GM19324 (cell line): ENCODE measurements at regions not wholly inside any gene's neighbourhood (a gene's known extent, or its start where the extent isn't known, plus 50 kb on each side); places are given as distances from the start of the nearest gene placed in this dataset.

Source experiments
- ATAC-seq: cut with Tn5 transposase; IDR thresholded peaks from one replicate; pipeline ENCODE4 v1.9.1; 2021; ENCODE audit warnings: mild to moderate bottlenecking, moderate library complexity; ENCODE audit not compliant: unreplicated experiment, low FRiP score

DNA sequence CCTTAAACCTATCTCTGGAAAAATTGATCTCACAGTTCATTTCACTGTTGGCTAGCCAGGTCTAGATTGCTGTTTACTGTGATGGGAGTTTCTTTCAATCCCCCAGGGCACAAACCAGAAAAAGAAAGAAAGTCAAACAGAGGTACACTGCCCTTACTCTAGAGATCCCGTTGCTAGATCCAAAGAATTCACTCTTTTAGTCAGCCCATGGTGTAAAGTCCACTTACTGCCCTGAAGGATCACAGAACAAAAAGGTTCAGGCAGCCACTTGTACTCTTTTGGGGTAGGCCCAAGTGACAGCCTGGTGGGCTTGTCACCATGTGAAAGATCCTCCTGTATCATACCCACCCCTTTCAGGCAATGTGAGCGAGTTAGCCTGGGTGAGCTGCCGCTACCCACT lies 162.6 kb upstream of the CCDC179 start:
- no peak for ATAC-seq

DNA sequence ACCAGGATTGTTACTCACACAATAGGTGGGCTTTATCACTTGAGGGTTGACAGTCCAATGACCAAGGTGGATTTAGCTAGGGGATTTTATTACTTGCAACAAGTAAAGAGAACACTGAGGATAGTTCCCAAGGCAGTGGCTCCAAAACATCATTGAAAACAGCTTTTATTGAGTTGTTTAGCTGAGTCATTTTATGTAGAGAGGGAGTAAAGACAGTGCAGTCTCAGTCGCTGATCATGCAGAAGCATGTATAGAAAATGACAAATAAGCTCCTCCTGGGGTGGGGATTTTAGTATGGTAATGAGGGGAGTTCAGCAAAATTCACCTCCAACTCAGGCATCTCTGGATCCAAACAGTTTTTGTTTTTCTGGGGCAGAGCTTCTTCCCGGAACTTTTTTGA lies 163.0 kb upstream of the CCDC179 start:
- ATAC-seq, result no peak

DNA sequence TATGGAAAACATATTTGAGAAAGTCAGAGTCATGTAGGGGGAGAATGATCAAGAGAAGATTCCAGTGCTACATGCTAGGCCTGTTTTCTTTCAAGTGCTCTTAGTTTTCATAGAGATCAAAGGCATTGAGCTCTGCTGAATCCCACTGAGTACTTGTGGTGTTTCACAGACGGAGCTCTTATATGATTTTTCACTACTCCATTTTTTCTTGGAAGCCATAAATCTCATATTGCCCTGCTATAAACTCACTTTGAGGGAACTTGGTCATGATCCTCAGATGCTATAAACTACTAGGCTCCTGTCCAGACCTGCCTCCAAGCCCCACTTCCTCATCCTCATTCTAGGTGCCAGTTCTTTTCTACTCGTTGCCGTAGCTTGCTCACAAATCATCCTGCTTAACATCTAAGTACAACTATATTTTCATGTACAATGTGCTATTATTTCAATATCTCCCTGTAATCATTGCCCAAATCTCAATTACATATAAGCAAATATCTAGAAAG lies 180.8 kb upstream of the CCDC179 start:
- ATAC-seq, result no peak

DNA sequence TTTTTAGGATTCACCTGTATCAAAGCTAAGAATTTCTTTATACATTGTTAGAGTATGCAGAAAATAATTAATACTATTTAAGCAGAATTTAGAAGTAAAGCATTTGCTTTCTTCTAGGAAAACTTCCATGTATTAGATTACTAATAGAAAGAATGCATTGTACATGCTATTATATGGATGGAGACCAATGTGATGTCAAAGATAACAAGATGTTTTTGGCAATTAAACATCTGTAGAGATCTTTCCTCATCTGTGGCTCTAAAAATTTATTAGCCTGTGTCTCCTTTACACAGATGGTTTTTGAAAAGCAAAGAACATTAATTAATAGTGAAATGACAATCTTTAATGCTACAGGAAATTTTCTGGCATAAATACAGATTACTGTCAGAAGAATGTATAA lies 198.4 kb upstream of the CCDC179 start:
- no peak for ATAC-seq

DNA sequence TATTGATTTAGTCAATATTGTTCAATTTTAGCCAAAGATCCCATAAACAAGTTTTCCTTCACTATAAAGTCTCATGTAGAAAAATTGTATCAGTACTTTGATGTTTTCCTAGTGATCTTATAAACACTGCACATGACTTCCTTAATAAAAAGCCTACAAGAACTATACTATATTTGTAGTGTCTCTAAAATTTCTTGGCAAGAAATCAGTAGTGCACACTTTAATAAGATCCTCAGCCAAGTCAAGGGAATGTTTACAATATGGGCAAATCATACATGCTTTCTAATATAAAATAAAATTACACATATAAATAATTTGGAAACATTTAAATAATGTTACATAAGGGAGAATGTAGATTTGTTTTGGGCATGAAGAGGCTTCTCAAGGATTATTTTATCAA lies 203.0 kb upstream of the CCDC179 start:
- ATAC-seq, result no peak

DNA sequence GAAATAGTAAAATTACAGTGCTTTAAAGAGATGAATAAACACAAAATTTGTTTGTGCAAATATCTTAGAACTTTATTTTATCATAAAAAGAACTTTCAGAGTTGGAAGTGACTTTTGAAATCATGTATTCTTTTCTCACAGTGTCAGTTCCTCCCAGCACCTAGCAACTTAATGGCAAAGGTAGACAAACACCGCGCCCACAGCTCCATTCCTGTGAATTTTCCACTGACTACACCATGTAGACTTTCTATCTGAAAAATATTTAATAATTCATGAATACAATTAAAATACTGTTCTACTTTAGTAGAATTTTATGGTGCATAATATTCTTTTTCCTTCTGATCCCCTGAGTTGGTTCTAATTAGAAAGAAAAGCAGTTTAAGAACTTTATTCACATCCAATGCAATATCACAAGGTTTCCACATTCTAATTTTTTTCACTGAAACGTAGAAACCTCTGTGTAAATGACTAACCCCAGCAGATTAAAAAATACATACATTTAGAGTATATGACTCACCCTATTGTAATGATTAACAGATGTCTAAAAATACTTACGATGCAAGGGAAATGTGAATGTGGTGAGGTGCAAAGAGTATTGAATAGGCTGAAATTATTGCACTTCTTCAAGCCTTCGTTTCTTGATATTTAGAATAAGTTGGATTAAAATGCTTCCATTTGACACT lies 218.2 kb upstream of the CCDC179 start:
- ATAC-seq, result peak; percentile 64

DNA sequence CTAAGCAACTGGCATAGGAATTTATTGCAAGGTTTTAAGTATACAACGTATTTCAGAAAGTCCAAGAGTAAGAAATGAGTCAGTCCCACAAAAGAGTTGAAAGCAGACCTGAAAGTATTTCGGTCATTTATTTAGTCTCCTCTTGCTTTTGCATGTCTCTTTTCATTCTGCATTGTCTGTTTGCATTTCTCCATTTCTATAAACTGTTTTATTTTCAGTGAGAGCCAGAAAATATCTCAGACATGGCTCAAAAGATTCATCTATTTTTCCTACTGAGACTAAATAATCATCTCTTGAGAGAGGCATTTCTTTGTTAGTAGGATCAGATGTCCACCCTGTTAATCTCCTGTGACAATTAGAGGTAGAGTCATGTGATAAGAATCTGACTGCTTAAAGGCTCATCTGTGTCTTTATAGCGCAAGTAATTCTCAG lies 219.1 kb upstream of the CCDC179 start:
- peak; percentile 84 for ATAC-seq

DNA sequence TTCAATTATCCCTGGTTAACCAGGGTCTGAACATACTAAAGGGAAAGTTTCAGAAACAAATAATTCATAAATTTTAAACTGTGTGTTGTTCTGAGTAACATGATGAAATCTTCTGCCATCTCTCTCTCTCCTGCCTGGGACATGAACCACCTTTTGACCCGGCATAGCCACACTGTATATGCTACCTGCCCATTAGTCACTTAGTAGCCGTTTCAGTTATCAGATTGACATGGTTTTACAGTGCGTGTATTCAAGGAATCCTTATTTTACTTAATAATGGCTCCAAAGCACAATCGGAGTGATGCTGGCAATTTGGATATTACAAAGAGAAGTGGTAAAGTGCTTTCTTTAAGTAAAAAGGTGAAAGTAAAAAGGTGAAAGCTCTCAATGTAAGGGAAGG lies 227.1 kb upstream of the CCDC179 start:
- no peak for ATAC-seq

DNA sequence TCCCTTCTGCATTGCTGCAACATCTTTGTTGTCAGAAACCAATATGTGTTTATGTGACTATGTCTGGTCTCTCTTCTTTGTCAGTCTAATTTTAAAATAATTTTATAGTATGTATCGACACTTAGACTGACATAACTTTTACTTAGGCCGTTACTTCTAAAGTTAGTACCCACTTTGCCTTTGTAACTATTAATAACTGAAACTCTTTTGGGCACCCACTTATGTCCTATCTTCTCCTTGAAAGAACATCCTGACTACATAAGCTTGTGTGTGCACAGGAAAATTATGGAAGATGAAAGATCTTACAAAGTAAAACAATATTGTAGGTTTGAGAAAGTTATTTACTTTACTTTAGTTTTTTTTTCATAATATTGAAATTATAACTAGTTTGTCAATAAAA lies 230.4 kb upstream of the CCDC179 start:
- ATAC-seq, result no peak

DNA sequence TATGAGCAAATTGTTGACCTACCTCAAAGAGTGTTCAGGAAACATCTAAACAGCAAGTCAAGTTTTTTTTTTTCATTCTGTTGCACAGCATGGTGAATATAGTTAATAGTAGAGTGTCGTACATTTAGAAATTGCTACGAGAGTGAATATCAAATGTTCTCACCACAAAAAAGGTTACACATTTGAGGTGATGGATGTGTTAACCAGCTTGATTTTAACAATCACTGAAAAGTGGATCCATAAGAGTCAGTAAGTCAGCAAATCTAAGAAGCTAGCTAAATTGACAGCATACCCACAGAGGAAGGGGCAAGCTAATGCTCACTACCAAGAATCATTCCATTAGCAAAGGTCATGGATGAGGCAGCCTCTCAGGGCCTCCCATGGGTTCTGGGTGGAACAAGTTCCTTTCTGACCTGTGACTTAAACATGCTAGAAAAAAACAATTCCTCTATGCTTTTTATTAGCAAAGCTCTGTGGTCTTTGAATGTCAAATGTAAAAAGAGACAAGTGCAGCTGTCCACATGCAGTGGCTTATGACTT lies 235.4 kb upstream of the CCDC179 start:
- ATAC-seq, result no peak

DNA sequence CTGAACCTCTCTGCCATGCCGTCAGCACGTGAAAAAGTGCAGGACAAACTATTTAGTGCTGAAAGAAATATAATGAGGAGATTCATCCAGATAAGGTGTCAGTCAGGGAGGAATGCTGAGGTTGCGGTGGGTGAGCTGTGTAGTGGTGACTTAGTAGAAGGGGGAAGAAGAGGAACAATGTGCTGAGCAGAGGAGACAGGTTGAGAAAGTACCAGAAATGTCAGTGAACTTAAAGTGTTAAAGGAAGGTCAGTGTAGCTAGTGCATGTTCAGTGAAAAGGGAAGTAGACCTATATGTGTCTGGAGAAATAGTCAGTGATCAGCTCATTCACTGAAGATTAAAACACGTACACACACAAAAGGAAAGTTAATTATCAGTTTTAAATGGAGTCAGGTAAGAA lies 237.6 kb upstream of the CCDC179 start:
- no peak for ATAC-seq

DNA sequence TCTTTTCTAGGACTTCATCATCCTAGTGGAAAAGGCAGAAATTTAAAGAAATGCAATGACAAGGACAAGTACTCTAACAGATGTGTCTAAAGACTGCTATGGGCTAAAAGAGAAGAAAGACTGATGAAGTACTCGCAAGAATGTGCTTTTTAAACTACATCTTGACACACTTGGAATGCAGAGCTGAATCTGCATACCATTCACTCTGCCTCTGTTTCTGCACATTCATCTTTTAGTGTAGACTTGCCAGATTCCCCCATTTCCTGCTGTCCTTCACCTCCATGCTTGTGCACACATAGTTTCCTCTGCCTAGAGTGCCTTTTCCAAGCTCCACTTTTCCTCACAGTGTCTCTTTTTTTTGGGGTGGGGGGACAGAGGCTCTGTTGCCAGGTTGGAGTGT lies 239.0 kb upstream of the CCDC179 start:
- ATAC-seq, result no peak

DNA sequence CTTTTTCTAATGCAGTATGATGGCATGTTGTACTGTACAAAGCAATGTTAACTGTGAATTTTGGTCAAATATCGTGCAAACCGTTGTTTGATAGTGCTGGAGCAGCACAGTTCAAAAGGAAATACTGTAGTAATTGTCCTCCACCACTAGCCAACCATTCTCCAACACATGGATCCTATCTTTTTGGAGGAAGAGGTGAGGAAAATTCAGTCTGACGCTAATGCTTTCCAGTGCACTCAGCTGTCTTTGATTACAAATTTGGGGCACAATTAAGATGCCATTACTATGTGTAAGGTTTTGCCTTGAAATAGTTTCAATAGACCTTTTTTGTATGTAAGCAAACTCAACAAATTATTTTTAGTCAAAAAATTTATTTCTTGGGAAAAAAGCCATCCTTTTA lies 240.5 kb upstream of the CCDC179 start:
- no peak for ATAC-seq

DNA sequence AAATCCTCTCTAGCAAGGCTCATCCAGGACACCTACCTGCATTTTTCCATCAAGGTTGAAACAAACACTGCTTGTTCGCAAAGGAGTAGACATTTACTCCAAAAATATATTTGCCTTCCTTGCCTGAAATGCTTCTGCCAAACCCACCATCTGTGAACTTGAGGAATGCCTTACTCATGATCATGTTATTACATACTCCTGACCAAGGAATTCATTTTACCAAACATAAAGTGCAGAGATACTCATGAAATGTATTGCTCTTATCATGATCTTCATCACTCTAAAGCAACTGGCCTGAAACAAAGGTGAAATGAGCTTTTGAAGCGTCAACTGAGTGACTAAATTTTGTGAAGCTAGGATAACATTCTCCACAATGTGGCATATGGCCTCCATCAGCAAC lies 243.1 kb upstream of the CCDC179 start:
- no peak for ATAC-seq

DNA sequence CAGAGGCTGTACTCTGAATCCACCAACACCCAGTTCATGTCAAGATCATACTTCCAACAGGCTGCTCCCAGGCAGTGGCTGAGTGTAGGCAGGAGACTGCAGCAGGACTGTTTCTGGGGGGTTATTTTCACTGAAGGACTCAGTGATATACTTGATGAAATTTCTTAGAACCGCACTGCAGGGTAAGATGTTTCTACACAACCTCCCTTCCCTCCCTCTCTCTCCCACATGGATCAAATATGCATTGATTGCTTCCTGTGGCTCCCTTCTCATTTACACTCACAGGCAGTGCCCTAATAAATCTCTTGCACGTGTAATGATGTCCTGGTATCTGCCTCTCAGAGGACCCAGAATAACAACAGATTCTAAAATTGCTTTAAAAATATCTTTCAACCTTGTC lies 251.3 kb upstream of the CCDC179 start:
- no peak for ATAC-seq

DNA sequence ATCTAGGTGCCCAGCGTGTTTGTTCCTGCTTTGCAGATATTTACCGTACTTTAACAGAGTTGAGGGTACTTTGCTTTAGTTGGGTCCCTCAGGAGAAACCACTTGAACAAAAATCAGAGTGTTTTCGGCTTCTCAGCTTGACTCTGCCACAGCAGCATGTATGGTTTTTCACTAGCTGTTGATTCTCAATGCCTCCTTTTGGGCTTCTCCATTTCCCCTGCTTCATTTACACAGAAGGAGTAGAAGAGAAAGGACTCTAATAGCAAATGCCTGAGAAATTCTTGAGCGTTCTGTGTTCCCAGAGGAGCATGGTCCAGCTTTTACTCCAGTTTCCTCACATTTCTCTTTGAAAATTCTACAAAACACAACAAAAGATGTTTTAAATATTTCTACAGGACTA lies 252.1 kb upstream of the CCDC179 start:
- ATAC-seq, result no peak

DNA sequence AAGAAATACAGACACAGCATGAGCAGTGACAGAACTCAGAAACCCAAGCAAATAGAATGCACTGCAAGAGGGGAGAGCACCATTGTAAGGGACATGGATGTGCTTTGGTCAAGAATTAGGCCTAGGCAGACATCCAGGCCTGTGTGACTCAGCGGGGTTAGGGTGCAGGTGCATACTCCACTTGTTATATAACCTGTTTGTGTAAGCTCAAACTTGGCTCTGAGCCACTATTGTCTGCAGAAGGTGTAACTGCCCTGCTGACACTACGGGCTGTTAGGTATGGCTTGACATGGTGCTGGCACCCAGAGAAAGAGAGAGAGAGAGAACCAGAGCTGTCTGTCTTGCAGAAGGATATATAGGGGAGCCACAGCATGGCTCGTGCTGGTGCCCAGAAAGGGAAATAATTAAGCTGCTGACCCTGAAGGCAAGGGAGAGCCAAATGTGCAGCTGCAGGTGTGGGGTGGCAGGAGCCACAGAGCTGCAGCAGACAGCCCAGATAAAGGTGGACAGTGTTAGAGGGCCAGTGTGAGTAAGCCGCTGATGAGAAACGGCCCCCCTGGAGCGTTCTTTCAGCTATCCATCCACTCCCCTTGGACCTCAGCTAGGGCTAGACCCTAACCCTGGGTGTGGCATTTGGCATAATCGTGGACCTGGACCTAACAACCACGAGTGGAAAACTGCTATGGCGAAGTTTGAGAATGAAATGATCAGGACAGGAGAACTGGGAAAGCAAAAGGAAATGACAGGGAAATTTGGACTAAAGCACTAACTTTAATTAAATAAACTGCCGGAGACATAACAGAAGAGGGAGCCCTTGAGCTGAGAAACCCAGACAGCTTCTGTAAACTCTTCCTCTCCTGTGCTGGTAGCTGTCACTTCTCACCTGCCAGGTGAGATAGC lies 253.0 kb upstream of the CCDC179 start:
- peak; percentile 46 for ATAC-seq

DNA sequence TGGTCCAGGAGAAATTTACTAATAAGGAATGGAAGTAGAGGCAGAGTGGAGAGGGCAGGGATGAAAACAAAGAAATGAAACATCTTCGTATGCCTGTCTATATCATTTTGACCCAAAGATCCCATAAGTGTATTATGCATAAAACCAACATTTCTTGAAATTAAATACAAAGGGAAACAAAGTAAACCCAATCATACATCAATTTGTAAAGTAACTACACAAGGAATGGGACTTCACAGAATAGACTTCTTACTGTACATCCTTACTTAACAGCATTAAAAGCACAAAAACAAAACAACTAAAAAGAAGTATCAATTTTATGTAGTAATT lies 253.6 kb upstream of the CCDC179 start:
- ATAC-seq, result no peak

DNA sequence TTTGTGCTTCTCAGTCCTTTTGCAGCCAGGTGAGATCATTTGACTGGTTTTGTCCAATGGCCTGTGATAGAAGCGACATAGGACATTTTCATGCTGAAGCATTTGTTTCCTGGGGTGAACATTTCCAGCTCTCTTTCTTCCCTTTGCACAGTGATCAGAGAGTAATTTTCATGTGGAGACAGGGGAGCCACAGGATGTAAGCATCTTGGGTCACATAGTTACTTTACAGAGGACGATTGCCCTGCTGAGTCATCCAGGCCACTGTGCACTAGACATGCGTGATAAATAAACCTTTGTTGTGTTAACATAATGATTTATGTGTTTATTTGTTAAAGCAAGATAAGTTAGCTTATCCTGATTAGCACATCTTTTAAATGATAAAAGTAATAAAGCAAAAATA lies 263.5 kb upstream of the CCDC179 start:
- no peak for ATAC-seq

DNA sequence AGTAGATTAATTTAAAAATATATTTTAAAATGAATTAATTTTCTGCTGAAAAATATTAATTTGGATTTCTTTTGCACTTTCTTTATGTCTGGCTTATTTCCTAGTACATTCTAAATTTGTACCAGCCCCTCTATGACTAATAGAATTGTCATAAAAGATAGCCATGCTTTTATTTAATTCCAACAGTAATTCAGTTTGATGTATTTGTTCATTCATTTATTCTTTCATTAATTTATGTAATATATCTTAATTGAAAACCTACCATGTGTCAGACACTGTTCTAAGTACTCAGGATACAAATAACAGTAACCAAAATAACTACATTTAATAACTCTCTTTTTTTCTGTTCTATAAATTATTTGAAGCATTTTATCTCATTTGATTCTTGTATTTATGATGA lies 264.0 kb upstream of the CCDC179 start:
- ATAC-seq, result no peak

DNA sequence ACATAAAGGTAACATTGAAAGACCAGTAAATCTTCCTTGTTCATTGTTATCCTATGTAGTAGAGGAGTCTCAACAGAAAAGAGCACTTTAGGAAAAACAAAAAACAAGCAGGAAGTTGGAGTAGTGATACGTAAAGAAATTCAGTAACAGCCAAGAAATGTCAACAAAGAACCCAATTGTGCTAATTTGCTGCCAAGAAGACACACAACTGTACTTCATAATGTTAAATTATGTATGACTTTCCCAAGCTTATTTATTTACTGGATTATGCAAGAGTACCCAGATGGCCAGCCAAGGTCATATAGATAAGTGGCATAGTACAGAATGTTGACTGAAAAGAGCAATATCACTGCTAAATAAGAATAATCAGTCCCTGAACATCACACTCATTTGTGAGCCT lies 264.7 kb upstream of the CCDC179 start:
- no peak for ATAC-seq

DNA sequence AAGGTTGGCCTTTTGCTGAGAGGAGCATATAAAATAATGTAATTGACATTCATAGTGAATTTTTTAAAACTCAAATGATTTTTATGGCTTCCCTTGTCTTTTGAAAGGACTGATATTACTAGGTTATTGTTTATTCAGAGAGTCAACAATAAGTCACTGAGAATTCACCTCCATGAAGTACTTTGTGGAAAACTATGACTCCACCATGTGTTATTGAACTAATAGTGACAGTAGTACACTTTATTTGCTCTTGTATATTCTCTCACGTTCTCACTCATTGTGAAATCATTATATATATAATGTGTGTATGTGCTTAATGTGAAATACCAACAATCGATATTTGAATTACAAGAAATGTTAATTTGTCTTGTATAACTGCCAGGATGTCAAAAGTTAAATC lies 267.4 kb upstream of the CCDC179 start:
- no peak for ATAC-seq
